Adrenal gland (tissue), 9 donors: ENCODE measurements at regions not wholly inside any gene's neighbourhood (a gene's known extent, or its start where the extent isn't known, plus 50 kb on each side); places are given as distances from the start of the nearest gene placed in this dataset.

Experiments
- DNase-seq, 7 donors: peaks; one replicate each; pipeline ENCODE4 v3.0.0-alpha.2; 2019 to 2020
- H3K27ac ChIP-seq, 5 donors: fragments of 200-600 bp; sonication (generic) in 4 of 5; 1 replicate in 3 of 5; 2 replicates in 2 of 5; pipeline versions ENCODE4 v1.5.1 to v1.8.0; 2016 to 2020; ENCODE audit warnings: mild to moderate bottlenecking in 1 of 5
- H3K27me3 ChIP-seq: fragments of 200-600 bp; 2 replicates; pipeline ENCODE4 v1.8.0; 2021
- H3K36me3 ChIP-seq, 2 donors: fragments of 200-600 bp; replicated peaks in 1 of 2; 1 replicate in 1 of 2; 2 replicates in 1 of 2; pipeline versions ENCODE4 v1.5.1 to v1.8.0; 2018 to 2022
- H3K4me1 ChIP-seq, 2 donors: fragments of 200-600 bp; replicated peaks in 1 of 2; 1 replicate in 1 of 2; 2 replicates in 1 of 2; pipeline versions ENCODE4 v1.5.1 to v1.8.0; 2018 to 2021
- H3K4me3 ChIP-seq, 4 donors: fragments of 200-600 bp; sonication (generic) in 3 of 4; one replicate each; pipeline ENCODE4 v1.5.1; 2016 to 2018
- H3K9me3 ChIP-seq, 3 donors: fragments of 200-600 bp; sonication (generic) in 1 of 3; replicated peaks in 1 of 3; 1 replicate in 2 of 3; 2 replicates in 1 of 3; pipeline versions ENCODE4 v1.5.1 to v1.8.0; 2016 to 2021
- CTCF ChIP-seq, 6 experiments: fragments of 450-650 bp in 4 of 6; fragments of 200-600 bp in 2 of 6; sonication (generic) in 1 of 6; IDR thresholded peaks; 1 replicate in 5 of 6; 2 replicates in 1 of 6; pipeline versions ENCODE4 v1.5.1 to v1.8.0; 2016 to 2021; ENCODE audit warnings: antibody characterized with exemption in 6 of 6, mild to moderate bottlenecking in 2 of 6, moderate library complexity in 1 of 6
- POLR2A ChIP-seq, 2 donors: fragments of 450-650 bp; IDR thresholded peaks; one replicate each; pipeline ENCODE4 v1.6.1; 2017; ENCODE audit warnings: antibody characterized with exemption in 2 of 2, mild to moderate bottlenecking in 2 of 2, moderate library complexity in 1 of 2
- WGBS, 4 donors: extraction: QIAGEN DNeasy Blood & Tissue Kit in 2 of 4; methylation state at CpG; one replicate each; pipeline versions ENCODE4 v1.1.5 to v1.1.7; 2013 to 2017; 5-methylcytosine and 5-hydroxymethylcytosine counted together
- intact Hi-C, 2 donors: fragments of 100-400 bp; cut with DNase I; formaldehyde crosslinking; loops; one replicate each; pipeline versions ENCODE4 v1.14.1 to v1.15.0; 2022 to 2023
- donor health status: healthy with polysubstance abuse.
- donor health status: Bipolar disorder and iron deficiency.
- donor health status: DM: yes; HTN: yes; CAD: no.
- donor health status: DM: no; HTN: no; CAD: no.
- donor health status: DM: no; HTN: no; CAD: no.

DNA sequence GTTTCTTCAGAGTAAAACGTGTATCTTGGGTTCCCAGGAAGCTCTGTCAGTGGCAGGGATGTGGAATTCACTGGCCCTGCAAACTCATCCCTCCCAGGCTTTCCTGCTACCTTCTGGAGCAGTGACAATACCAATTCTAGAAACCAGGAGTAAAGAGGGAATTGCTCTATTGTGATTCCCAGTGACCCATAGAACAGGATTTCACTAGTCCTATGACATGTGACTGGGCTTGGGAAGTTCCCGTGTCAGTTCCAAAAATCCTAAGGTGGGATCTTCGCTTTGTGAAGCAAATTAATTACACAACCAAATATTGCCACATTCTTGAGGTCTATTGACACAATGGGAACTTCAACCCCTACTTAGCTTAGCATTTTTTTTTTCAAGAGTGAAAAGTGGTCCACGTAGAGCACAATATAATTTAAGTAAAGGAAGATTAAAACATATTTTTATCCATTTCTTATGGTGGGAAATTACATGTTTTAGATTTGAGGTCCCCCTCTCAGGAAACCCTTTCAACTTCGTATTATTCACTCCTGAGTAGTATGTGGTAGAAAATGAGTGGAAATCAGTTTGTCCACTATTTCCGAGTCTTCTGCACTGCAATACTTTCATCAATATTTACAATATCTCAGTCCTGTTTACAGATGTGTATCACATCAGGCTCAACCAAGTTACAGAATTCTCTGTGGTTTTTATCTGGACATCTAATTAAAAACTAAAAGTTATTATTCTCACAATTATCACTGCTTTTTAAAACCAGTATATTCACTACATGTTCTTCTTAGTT is 88.9 kb upstream of the SOX5 start:
- WGBS, 4 donors, result 70 to 81% (median 74%) methylated on average over 6 of the region's 6 CpGs
- Histone ChIP-seq H3K27me3 (no peaks in the 10 kb centered on the region), H3K36me3 (no peaks in the 10 kb centered on the region), H3K4me3 (no peak overlapping the region), H3K4me1 (no peaks in the 10 kb centered on the region), H3K9me3 (no peaks in the 10 kb centered on the region), H3K27ac (no peak overlapping the region)
- no peak for DNase-seq
- TF ChIP-seq CTCF (IDR thresholded peaks at IDR 0.05) (no peak), POLR2A (IDR thresholded peaks at IDR 0.05) (no peak)
- intact Hi-C loops, result no loop called here

DNA sequence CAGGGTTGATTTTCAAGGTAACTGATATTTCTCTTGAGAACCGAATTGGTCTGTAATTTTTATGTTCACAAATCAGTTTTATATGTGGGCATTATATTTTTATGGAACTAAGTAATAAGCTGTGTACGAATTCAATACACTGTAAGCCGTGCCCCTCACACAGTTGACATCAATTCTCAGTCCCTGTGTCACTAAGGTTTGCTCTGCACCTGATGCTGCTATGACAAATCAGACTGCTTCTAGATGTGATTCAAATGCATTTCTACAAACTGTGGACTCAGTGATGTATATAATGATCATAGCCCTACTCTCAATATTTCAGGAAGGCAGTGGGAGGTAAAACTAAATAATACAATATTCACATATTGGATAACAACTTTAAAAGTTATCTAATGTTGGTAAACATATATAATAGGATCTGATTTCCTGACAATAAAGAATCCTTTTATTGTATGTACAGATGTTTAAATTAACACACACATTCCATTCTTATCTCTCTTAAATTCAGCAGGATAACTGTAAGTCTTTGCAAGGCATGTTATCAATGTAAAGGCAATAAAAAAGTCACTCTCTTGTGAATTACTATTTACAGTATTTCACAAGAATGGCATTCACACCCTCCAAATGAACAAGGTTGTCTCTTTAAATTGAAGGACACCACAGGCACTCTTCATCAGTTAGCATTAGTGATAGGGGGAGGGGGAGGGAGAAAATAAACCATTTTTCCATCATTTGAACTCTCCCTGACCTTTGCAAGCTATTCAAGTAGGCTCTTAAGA is 87.2 kb upstream of the SOX5 start:
- intact Hi-C loops, result no loop called here
- Histone ChIP-seq H3K27me3 (no peaks in the 10 kb centered on the region), H3K36me3 (no peaks in the 10 kb centered on the region), H3K4me3 (no peak overlapping the region), H3K27ac (no peak overlapping the region), H3K4me1 (no peaks in the 10 kb centered on the region), H3K9me3 (no peaks in the 10 kb centered on the region)
- DNase-seq, result no peak
- no peak for TF ChIP-seq CTCF (IDR thresholded peaks at IDR 0.05)
- no peak for TF ChIP-seq POLR2A (IDR thresholded peaks at IDR 0.05)
- WGBS, 4 donors, result 74 to 80% (median 76%) methylated on average over 3 of the region's 3 CpGs

GRCh38 chr12:24034894-24035293 is 85.4 kb upstream of the SOX5 start:
- Histone ChIP-seq H3K27me3 (no peaks in the 10 kb centered on the region), H3K4me1 (no peaks in the 10 kb centered on the region), H3K9me3 (no peaks in the 10 kb centered on the region), H3K27ac (no peak overlapping the region), H3K4me3 (no peak overlapping the region), H3K36me3 (no peaks in the 10 kb centered on the region)
- TF ChIP-seq POLR2A (IDR thresholded peaks at IDR 0.05), result no peak
- no peak for TF ChIP-seq CTCF (IDR thresholded peaks at IDR 0.05)
- intact Hi-C loops, result no loop called here
- 76 to 86% (median 82%) methylated on average over 3 of the region's 3 CpGs for WGBS, 4 donors
- DNase-seq, result no peak

GRCh38 chr12:24034160-24034559 is 84.7 kb upstream of the SOX5 start:
- H3K36me3 ChIP-seq, result no peaks in the 10 kb centered on the region
- no peaks in the 10 kb centered on the region for H3K4me1 ChIP-seq
- no peak for DNase-seq
- H3K27ac ChIP-seq, result no peak overlapping the region
- H3K27me3 ChIP-seq, result no peaks in the 10 kb centered on the region
- TF ChIP-seq CTCF (IDR thresholded peaks at IDR 0.05), result no peak
- TF ChIP-seq POLR2A (IDR thresholded peaks at IDR 0.05), result no peak
- H3K9me3 ChIP-seq, result no peaks in the 10 kb centered on the region
- intact Hi-C loops, result no loop called here
- H3K4me3 ChIP-seq, result no peak overlapping the region
- WGBS, 4 donors, result 58 to 67% (median 66%) methylated on average over 3 of the region's 3 CpGs
